Sigmoid colon (tissue), 4 donors: ENCODE measurements at regions not wholly inside any gene's neighbourhood (a gene's known extent, or its start where the extent isn't known, plus 50 kb on each side); places are given as distances from the start of the nearest gene placed in this dataset.

Experiments used
- CTCF ChIP-seq, 4 experiments: fragments of 450-650 bp in 3 of 4; fragments of 200-600 bp in 1 of 4; IDR thresholded peaks; one replicate each; pipeline ENCODE4 v1.5.1; 2016 to 2019; ENCODE audit warnings: antibody characterized with exemption in 4 of 4, mild to moderate bottlenecking in 3 of 4, moderate library complexity in 2 of 4
- EP300 ChIP-seq, 4 donors: sonication (generic); formaldehyde crosslinking; IDR thresholded peaks; one replicate each; pipeline ENCODE4 v1.6.1; 2017; ENCODE audit warnings: antibody characterized with exemption in 4 of 4
- POLR2A ChIP-seq, 2 donors: fragments of 450-650 bp; IDR thresholded peaks; one replicate each; pipeline ENCODE4 v1.6.1; 2016; ENCODE audit warnings: antibody characterized with exemption in 2 of 2, mild to moderate bottlenecking in 2 of 2, moderate library complexity in 2 of 2
- POLR2AphosphoS5 ChIP-seq, 4 donors: sonication (generic); formaldehyde crosslinking; IDR thresholded peaks; one replicate each; pipeline ENCODE4 v1.6.1; 2017; ENCODE audit warnings: antibody characterized with exemption in 4 of 4

GRCh38 chr21:22311741-22312462 lies 1313.7 kb downstream of the NCAM2 start:
- TF ChIP-seq CTCF (IDR thresholded peaks at IDR 0.05) (no peak), EP300 (IDR thresholded peaks at IDR 0.05) (no peak), POLR2A (IDR thresholded peaks at IDR 0.05) (no peak), POLR2AphosphoS5 (IDR thresholded peaks at IDR 0.05) (no peak)
